Bone marrow (tissue), 2 donors: ENCODE measurements at regions not wholly inside any gene's neighbourhood (a gene's known extent, or its start where the extent isn't known, plus 50 kb on each side); places are given as distances from the start of the nearest gene placed in this dataset.

Experiments used
- DNase-seq, 2 donors: peaks; one replicate each; lab custom pipeline; 2025; lab: John Stamatoyannopoulos, UW

- DNase-seq = no peak
Measured at GRCh38 chr12:90077756-90078155, 369.1 kb upstream of the ATP2B1 start.

- no peak for DNase-seq
Measured at GRCh38 chr12:90076851-90077319, 368.2 kb upstream of the ATP2B1 start.

- DNase-seq = no peak
Measured at GRCh38 chr12:90075685-90076084, 367.0 kb upstream of the ATP2B1 start.

- DNase-seq = no peak
Measured at GRCh38 chr12:90074086-90074485, 365.4 kb upstream of the ATP2B1 start.

- DNase-seq = no peak
Measured at GRCh38 chr12:90071996-90072395, 363.4 kb upstream of the ATP2B1 start.

GRCh38 chr12:90069711-90070110 is 361.1 kb upstream of the ATP2B1 start:
- no peak for DNase-seq

- no peak for DNase-seq
Measured at GRCh38 chr12:90067791-90068190, 359.2 kb upstream of the ATP2B1 start.

GRCh38 chr12:90064852-90065801 is 356.5 kb upstream of the ATP2B1 start:
- no peak for DNase-seq

- no peak for DNase-seq
Measured at GRCh38 chr12:90062799-90063198, 354.2 kb upstream of the ATP2B1 start.

- no peak for DNase-seq
Measured at GRCh38 chr12:90061809-90062208, 353.2 kb upstream of the ATP2B1 start.

GRCh38 chr12:90060031-90060430 is 351.4 kb upstream of the ATP2B1 start:
- DNase-seq = no peak

GRCh38 chr12:90058704-90059103 is 350.1 kb upstream of the ATP2B1 start:
- no peak for DNase-seq

- no peak for DNase-seq
Measured at GRCh38 chr12:90055071-90055470, 346.4 kb upstream of the ATP2B1 start.

GRCh38 chr12:90048918-90049317 is 340.3 kb upstream of the ATP2B1 start:
- no peak for DNase-seq

- no peak for DNase-seq
Measured at GRCh38 chr12:90045559-90045958, 336.9 kb upstream of the ATP2B1 start.

- no peak for DNase-seq
Measured at GRCh38 chr12:90044069-90044468, 335.4 kb upstream of the ATP2B1 start.

- DNase-seq = no peak
Measured at GRCh38 chr12:90042920-90043641, 334.4 kb upstream of the ATP2B1 start.

- DNase-seq = peak in 1 of 2 donors; percentile 13
Measured at GRCh38 chr12:90038289-90038688, 329.7 kb upstream of the ATP2B1 start.

- no peak for DNase-seq
Measured at GRCh38 chr12:90037740-90038139, 329.1 kb upstream of the ATP2B1 start.

GRCh38 chr12:90036637-90037036 is 328.0 kb upstream of the ATP2B1 start:
- peak in 1 of 2 donors; percentile 31 for DNase-seq

GRCh38 chr12:90030726-90031125 is 322.1 kb upstream of the ATP2B1 start:
- no peak for DNase-seq

- DNase-seq = no peak
Measured at GRCh38 chr12:90029317-90029716, 320.7 kb upstream of the ATP2B1 start.

GRCh38 chr12:90028635-90029051 is 320.0 kb upstream of the ATP2B1 start:
- peak in 1 of 2 donors; percentile 57 for DNase-seq
